Right lung (tissue), 2 donors: ENCODE measurements at regions not wholly inside any gene's neighbourhood (a gene's known extent, or its start where the extent isn't known, plus 50 kb on each side); places are given as distances from the start of the nearest gene placed in this dataset.
A peak's percentile ranks its signal among the peaks of the same experiment; 100 is the strongest.

Experiments used
- DNase-seq, 2 donors: peaks; one replicate each; pipeline ENCODE4 v3.0.0-alpha.2; 2013

DNA sequence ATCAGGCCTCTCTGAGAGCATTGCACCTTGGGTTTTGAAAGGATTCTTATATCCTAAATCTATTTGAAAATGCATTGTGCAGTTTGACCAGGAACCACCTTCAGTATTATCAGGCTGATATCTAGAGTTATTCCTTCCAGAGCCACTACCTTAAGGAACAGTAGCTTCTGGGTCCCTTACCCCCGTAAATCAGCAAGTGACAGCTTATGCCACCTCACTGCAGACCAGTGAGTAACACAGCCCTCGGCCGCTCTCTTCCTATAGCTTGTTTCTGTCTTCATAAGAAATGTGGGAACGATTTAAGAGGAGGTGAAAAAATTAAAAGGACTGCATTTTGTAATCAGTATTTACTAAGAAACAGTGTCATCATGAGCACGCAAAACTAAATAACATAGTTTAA, 584.2 kb downstream of the GALR1 start:
- no peak for DNase-seq

DNA sequence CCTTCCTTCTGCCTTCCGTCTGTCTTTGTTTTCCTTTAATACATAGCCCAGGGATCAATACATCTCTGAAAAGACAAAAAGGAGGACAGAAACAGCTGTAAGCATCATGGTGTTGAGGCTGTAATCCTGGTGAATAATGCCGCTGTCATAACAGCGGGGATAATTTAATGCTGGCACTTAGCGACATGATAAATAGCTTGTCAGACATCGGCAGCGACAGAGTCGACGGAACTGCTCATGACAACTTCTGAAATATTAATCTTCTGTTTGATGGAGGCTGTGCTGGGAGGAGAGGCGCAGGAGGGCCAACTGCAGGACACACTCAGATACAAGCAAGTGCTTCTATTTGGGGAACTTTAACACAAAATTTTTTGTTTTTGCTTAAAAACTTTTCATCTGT, 602.2 kb downstream of the GALR1 start:
- no peak for DNase-seq

GRCh38 chr18:77853859-77854258, 604.2 kb downstream of the GALR1 start:
- DNase-seq = no peak

DNA sequence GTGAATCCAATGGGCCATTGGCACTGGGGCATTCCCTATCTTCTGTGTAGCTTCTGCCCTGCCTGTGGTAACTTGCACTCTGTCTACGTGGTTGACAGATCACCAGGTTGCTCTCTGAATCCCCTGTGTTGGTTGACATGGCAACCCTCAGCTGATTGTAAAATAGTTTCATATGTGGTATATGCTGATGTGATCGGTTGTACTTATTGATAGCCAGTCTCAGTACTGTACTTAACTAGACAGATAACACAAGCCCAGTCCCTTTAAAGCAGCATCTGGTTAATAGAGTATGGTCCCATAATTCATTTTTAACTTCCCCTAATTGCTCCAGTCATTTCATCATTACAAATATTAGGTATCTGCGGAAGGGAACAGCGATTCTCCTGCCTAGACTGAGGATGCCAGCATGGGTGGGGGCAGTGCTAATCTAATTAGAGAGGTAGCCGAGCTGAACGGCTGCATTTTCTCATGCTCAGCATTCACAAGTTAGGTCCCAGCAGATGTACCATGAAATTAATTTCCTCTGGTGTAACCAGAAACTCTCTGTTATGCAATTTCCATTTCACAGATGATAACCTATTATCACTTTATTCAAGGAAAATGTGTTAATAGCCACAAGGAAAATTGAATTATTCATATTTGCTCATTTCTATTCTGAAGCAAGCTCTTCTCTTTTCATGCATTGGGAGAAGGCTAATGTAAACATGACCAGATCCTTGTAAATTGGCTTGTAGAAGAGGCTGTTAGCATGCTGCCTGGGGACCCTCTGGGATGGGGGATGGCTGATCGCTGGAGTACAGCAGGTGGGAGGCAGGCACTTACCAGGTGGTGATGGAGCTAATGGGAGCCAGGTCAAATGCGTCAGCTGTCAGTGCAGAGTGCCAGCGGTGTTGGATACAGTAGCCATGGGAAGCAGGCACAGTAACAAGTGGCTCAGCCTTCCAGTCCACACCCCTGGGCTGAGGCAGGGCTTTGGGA, 608.3 kb downstream of the GALR1 start:
- no peak for DNase-seq

GRCh38 chr18:77859634-77860033, 610.0 kb downstream of the GALR1 start:
- DNase-seq = no peak

GRCh38 chr18:77862066-77862757, 612.6 kb downstream of the GALR1 start:
- DNase-seq = no peak

DNA sequence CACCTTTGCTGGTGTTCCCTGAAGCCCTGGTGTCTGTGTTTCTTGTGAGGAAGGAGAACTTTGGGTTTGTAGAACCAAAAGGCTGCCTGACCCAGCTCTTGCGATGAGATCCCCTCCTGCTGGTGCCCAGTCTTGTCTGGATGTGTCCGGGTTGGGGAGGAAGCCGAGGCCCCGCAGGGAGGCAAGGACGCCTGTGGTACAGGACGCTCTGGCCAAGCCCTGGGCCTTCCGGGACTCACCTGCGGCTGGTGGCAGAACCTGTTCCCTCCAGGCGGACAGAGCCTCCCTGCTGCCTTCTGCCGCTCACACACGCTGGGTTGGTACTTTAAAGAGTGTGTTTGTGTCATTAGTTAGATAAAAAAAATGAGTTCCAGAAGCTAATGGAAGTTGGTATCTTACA, 616.2 kb downstream of the GALR1 start:
- DNase-seq = no peak

- DNase-seq = no peak
Measured at GRCh38 chr18:77866351-77866750, 616.7 kb downstream of the GALR1 start.

DNA sequence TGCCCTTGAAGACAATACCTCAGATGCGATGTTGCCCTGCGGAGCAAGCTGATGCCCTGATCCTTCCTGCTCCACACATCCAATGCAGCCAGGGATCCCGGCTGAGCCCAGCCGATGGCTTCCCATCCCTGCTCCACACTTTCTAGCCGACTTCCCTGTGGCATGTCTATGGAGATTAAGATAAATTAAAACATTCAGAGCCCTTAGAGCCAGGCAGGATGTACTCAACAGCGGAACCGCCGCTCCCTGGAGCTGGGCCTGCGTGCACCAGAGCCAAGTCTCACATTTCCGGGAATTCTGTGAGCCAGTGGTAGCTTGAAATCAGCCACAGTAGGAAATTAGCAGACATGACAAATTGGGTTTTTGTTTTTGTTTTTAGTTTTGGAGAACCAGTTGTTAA, 620.6 kb downstream of the GALR1 start:
- peak; percentile 20 to 27 for DNase-seq

DNA sequence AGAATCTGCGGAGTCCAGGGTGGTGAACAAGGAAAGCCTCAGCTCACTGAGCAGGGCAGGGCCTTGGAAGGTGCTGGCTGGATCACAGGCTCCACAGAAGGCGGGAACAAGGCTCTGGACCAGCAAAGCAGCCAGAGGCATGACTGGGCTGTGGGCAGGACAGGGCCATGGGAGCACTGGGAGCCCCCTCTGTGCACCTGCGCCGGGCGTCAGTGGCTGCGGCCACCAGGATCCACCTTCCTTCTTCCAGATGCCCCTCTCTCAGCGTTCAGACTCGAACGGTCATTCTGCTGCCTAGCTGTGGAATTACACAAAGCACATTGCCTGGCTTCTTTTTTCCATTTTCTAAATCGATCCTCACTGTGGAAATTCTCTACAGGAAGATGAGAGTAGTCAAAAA, 621.2 kb downstream of the GALR1 start:
- no peak for DNase-seq

- no peak for DNase-seq
Measured at GRCh38 chr18:77872166-77872565, 622.5 kb downstream of the GALR1 start.

- no peak for DNase-seq
Measured at GRCh38 chr18:77876319-77876865, 626.7 kb downstream of the GALR1 start.

DNA sequence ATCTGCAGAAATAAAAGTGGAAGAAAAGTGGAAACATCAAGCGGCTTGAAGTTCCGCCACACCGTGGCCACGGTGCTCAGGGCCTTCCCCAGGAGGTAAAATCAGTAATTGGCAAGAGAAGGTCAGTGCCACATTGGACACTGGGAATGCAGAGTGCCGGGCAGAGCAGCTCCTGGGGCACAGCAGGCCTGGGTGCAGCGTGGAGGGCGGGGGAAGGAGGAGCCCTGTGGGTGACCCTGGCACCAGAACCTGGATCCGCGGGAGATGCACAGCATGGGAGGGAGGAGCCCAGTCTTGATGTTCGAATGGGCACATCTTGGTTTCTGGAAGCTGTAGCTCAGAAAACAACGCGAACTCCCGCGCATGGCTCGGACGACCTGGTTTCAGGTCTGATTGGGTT, 630.2 kb downstream of the GALR1 start:
- DNase-seq = no peak

GRCh38 chr18:77884454-77884853, 634.8 kb downstream of the GALR1 start:
- no peak for DNase-seq

DNA sequence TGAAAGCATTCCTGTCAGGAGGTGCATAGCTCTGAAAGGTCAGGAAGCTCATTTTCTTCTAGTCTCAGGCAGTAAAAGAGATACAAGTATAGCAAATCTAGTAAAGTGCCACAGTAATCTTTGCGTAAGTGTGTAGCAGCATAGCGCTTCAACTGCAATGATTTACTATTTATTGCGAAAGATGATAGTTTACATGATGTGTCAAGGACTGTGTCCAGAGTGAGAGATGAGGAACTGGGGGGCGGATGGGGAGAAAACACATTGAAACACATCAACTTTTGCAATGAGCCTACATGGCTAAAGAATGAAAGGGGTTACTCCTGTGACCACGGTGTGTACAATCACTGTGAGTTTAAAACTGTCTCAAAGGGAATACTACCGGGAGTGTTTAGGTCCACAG, 644.4 kb downstream of the GALR1 start:
- DNase-seq = no peak

- DNase-seq = no peak
Measured at GRCh38 chr18:77895250-77895649, 645.6 kb downstream of the GALR1 start.

- DNase-seq = peak; percentile 61 to 74
Measured at GRCh38 chr18:77896586-77897252, 647.1 kb downstream of the GALR1 start.

GRCh38 chr18:77897606-77898005, 648.0 kb downstream of the GALR1 start:
- DNase-seq = no peak

- peak; percentile 13 to 15 for DNase-seq
Measured at GRCh38 chr18:77899972-77900754, 650.5 kb downstream of the GALR1 start.

DNA sequence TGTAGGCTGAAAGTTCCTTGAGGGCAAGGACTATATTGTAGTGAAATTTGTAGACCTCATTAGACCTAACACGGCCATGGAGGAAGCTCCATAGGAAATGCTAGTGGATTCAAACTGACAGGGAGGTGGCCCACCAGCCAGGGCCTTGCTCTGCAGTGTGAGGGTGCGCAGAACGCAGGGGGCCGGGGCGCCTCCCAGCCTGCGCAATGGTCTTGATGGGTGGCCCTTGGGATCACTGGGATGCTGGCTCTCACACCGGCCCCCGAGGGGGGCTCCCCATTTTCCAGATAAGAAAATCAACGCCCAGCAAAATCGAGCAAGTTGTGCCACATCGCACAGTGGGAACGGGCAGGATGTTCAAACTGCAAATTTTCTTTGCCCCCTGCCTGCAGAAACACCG, 655.4 kb downstream of the GALR1 start:
- no peak for DNase-seq

GRCh38 chr18:77905449-77906055, 655.9 kb downstream of the GALR1 start:
- no peak for DNase-seq
